Panc1 (cell line): ENCODE measurements at regions not wholly inside any gene's neighbourhood (a gene's known extent, or its start where the extent isn't known, plus 50 kb on each side); places are given as distances from the start of the nearest gene placed in this dataset.

Experiments used
- ATAC-seq: fragments of 200-7000 bp; cut with Tn5 transposase; 2 replicates; pipeline ENCODE4 v1.9.1; 2020; ENCODE audit warnings: mild to moderate bottlenecking, moderate library complexity
- BruUV-seq: library from RNA; stranded (reverse); fragments of 400-500 nt; replicated peaks from 2 replicates; lab custom pipeline; 2021; lab: Mats Ljungman, UMichigan
- CTCF ChIA-PET: fragments of 300-600 bp; sonication (Branson Sonifier 250); formaldehyde crosslinking; loops from one replicate; lab custom pipeline; 2022; ENCODE audit warnings: antibody characterized with exemption; lab: Charles Lee
- POLR2A ChIA-PET: fragments of 300-600 bp; sonication (Branson Sonifier 250); formaldehyde crosslinking; loops from one replicate; lab custom pipeline; 2022; ENCODE audit warnings: antibody characterized with exemption; lab: Charles Lee
- DNase-seq: peaks from one replicate; pipeline ENCODE4 v3.0.0-alpha.2; 2010; ENCODE audit warnings: low read depth, low spot score
- H3K27ac ChIP-seq: 2 replicates; pipeline ENCODE4 v1.5.1; 2011; ENCODE audit warnings: mild to moderate bottlenecking, low read length, inconsistent platforms
- H3K27me3 ChIP-seq: fragments of 200-500 bp; sonication (Bioruptor generic); 2 replicates; pipeline ENCODE4 v1.6.0; 2014; ENCODE audit warnings: low read length, inconsistent platforms; ENCODE audit not compliant: control insufficient read depth, insufficient read depth
- H3K36me3 ChIP-seq: fragments of 200-500 bp; sonication (Bioruptor generic); 2 replicates; pipeline ENCODE4 v1.5.1; 2014; ENCODE audit warnings: inconsistent platforms, mild to moderate bottlenecking, low read length, moderate library complexity; ENCODE audit not compliant: control insufficient read depth, insufficient read depth
- H3K4me1 ChIP-seq: 2 replicates; pipeline ENCODE4 v1.5.1; 2011; ENCODE audit warnings: inconsistent platforms, mild to moderate bottlenecking, low read length, moderate library complexity; ENCODE audit not compliant: control insufficient read depth, insufficient read depth
- H3K4me3 ChIP-seq, 2 experiments: 2 replicates each; pipeline ENCODE4 v1.5.1; 2011 to 2012; ENCODE audit warnings: low read depth in 2 of 2, low read length in 2 of 2, mild to moderate bottlenecking in 2 of 2, inconsistent platforms in 1 of 2, moderate library complexity in 1 of 2
- H3K9me3 ChIP-seq: fragments of 200-500 bp; sonication (Bioruptor generic); 2 replicates; pipeline ENCODE4 v1.5.1; 2014; ENCODE audit warnings: low read depth, mild to moderate bottlenecking, inconsistent platforms, low read length, moderate library complexity; ENCODE audit not compliant: control insufficient read depth, insufficient read depth
- CTCF ChIP-seq: fragments of 450-650 bp; IDR thresholded peaks from 2 replicates; pipeline ENCODE4 v1.5.1; 2017; ENCODE audit warnings: mild to moderate bottlenecking
- POLR2AphosphoS5 ChIP-seq: IDR thresholded peaks from 2 replicates; pipeline ENCODE4 v1.6.1; 2012; ENCODE audit warnings: mild to moderate bottlenecking, low read depth, low read length, moderate library complexity
- REST ChIP-seq, 2 experiments: IDR thresholded peaks; 2 replicates each; pipeline ENCODE4 v1.6.1; 2011 to 2012; ENCODE audit warnings: low read depth in 2 of 2, control low read depth in 1 of 2, low read length in 1 of 2, mild to moderate bottlenecking in 1 of 2, moderate library complexity in 1 of 2; ENCODE audit not compliant: insufficient read depth in 1 of 2
- SIN3A ChIP-seq: IDR thresholded peaks from 2 replicates; pipeline ENCODE4 v1.6.1; 2012; ENCODE audit warnings: low read depth, mild to moderate bottlenecking, low read length, moderate library complexity, borderline replicate concordance; ENCODE audit not compliant: insufficient read depth
- TCF7L2 ChIP-seq: IDR thresholded peaks from 2 replicates; pipeline ENCODE4 v1.6.1; 2011; ENCODE audit warnings: mild to moderate bottlenecking, low read depth, low read length, inconsistent platforms
- in situ Hi-C: cut with HindIII; loops from 2 replicates; pipeline ENCODE4 v1.10.0; 2016; ENCODE audit warnings: low sequenced_read_pairs, low pct_unique_long_range_greater_than_20kb
- intact Hi-C: fragments of 100-400 bp; cut with micrococcal nuclease; formaldehyde crosslinking; loops from one replicate; pipeline ENCODE4 v1.10.0; 2022; ENCODE audit not compliant: unreplicated experiment

GRCh38 chr16:65984296-65984695 is 382.2 kb upstream of the CDH5 start:
- H3K9me3 ChIP-seq: no peaks in the 10 kb centered on the region
- no peak overlapping the region for H3K27ac ChIP-seq
- intact Hi-C loops: no loop called here
- in situ Hi-C loops: no loop called here
- ChIA-PET POLR2A (no interaction called here), CTCF (no interaction called here)
- DNase-seq: no peak
- H3K27me3 ChIP-seq: no peaks in the 10 kb centered on the region; the same call in 1 of the 2 replicates
- no peak for ATAC-seq
- TF ChIP-seq POLR2AphosphoS5 (no peak), TCF7L2 (no peak), CTCF (no peak), REST (IDR thresholded peaks at IDR 0.05; ENCODE audit: insufficient read depth in 1 of 2, low read depth in 2 of 2, low read length in 1 of 2) (no peak), SIN3A (no peak)
- no peaks in the 10 kb centered on the region for H3K36me3 ChIP-seq
- H3K4me1 ChIP-seq: no peaks in the 10 kb centered on the region
- BruUV-seq: no TSS peak
- H3K4me3 ChIP-seq: no peak overlapping the region

- ChIA-PET CTCF (no interaction called here), POLR2A (no interaction called here)
- intact Hi-C loops (no loop called here), in situ Hi-C loops (no loop called here)
- H3K4me3 ChIP-seq: no peak overlapping the region
- no peaks in the 10 kb centered on the region for H3K9me3 ChIP-seq
- no peak overlapping the region for H3K27ac ChIP-seq
- TF ChIP-seq REST (IDR thresholded peaks at IDR 0.05; ENCODE audit: insufficient read depth in 1 of 2, low read depth in 2 of 2, low read length in 1 of 2) (no peak), CTCF (no peak), TCF7L2 (no peak), SIN3A (no peak), POLR2AphosphoS5 (no peak)
- H3K27me3 ChIP-seq: no peaks in the 10 kb centered on the region; the same call in 1 of the 2 replicates
- no peak for DNase-seq
- H3K36me3 ChIP-seq: no peaks in the 10 kb centered on the region
- no peak for ATAC-seq
- H3K4me1 ChIP-seq: no peaks in the 10 kb centered on the region
- BruUV-seq: no TSS peak
Observed at GRCh38 chr16:65981057-65981456, 385.4 kb upstream of the CDH5 start.
